Chondrocyte (in vitro differentiated cells): ENCODE measurements at regions not wholly inside any gene's neighbourhood (a gene's known extent, or its start where the extent isn't known, plus 50 kb on each side); places are given as distances from the start of the nearest gene placed in this dataset.

ENCODE experiments used
- DNase-seq: peaks from one replicate; pipeline ENCODE4 v3.0.0; 2021; ENCODE audit warnings: mixed read lengths, low spot score
- H3K27ac Mint-ChIP-seq: one replicate; pipeline ENCODE4 v1.8.0; 2021; ENCODE audit warnings: mild to moderate bottlenecking, moderate library complexity, mixed read lengths; ENCODE audit not compliant: unreplicated experiment
- H3K27me3 Mint-ChIP-seq: 2 replicates; pipeline ENCODE4 v1.8.0; 2021; ENCODE audit warnings: low read depth, mixed read lengths
- H3K36me3 Mint-ChIP-seq: 2 replicates; pipeline ENCODE4 v1.8.0; 2021; ENCODE audit warnings: low read depth, mixed read lengths
- H3K4me1 Mint-ChIP-seq: 2 replicates; pipeline ENCODE4 v1.8.0; 2021; ENCODE audit warnings: low read depth, mild to moderate bottlenecking, mixed read lengths
- H3K4me3 Mint-ChIP-seq: one replicate; pipeline ENCODE4 v1.8.0; 2021; ENCODE audit warnings: mild to moderate bottlenecking, moderate library complexity, mixed read lengths; ENCODE audit not compliant: unreplicated experiment
- H3K9me3 Mint-ChIP-seq: 2 replicates; pipeline ENCODE4 v1.8.0; 2021; ENCODE audit warnings: low read depth, mixed read lengths
- CTCF ChIP-seq: fragments of 200-600 bp; sonication (generic); IDR thresholded peaks from 2 replicates; pipeline ENCODE4 v1.5.0; 2021; ENCODE audit warnings: antibody characterized with exemption, mild to moderate bottlenecking, moderate library complexity

GRCh38 chr5:36355516-36355915 lies 53.8 kb upstream of the RANBP3L start:
- no peak for DNase-seq
- Mint-ChIP-seq H3K9me3 (no peaks in the 10 kb centered on the region), H3K27ac (no peak overlapping the region), H3K4me1 (peaks cover 28% of the 10 kb centered on the region), H3K36me3 (no peaks in the 10 kb centered on the region), H3K27me3 (peaks cover 11% of the 10 kb centered on the region), H3K4me3 (no peak overlapping the region)
- TF ChIP-seq CTCF = no peak

- H3K4me3 Mint-ChIP-seq = no peak overlapping the region
Measured at GRCh38 chr5:36356915-36357314, 55.2 kb upstream of the RANBP3L start.

GRCh38 chr5:36357391-36357975 lies 55.8 kb upstream of the RANBP3L start:
- no peak for DNase-seq
- Mint-ChIP-seq H3K4me1 (peaks cover 32% of the 10 kb centered on the region), H3K4me3 (no peak overlapping the region), H3K27ac (peak overlapping the region; percentile 62), H3K36me3 (no peaks in the 10 kb centered on the region), H3K27me3 (peaks cover 6% of the 10 kb centered on the region), H3K9me3 (peaks cover 5% of the 10 kb centered on the region)
- TF ChIP-seq CTCF = no peak

More at GRCh38 chr5:36356915-36357314, 55.2 kb upstream of the RANBP3L start:
- Mint-ChIP-seq H3K27me3 (peaks cover 8% of the 10 kb centered on the region), H3K9me3 (peaks cover under 1% of the 10 kb centered on the region), H3K4me1 (peaks cover 32% of the 10 kb centered on the region), H3K36me3 (no peaks in the 10 kb centered on the region), H3K27ac (peak overlapping the region; percentile 62)
- no peak for DNase-seq
- TF ChIP-seq CTCF = no peak

GRCh38 chr5:36359267-36359666 lies 57.6 kb upstream of the RANBP3L start:
- H3K9me3 Mint-ChIP-seq = peaks cover 9% of the 10 kb centered on the region
- no peak overlapping the region for H3K27ac Mint-ChIP-seq
- no peak for DNase-seq
- no peak for TF ChIP-seq CTCF
- no peaks in the 10 kb centered on the region for H3K27me3 Mint-ChIP-seq
- H3K36me3 Mint-ChIP-seq = no peaks in the 10 kb centered on the region
- H3K4me3 Mint-ChIP-seq = no peak overlapping the region
- H3K4me1 Mint-ChIP-seq = peaks cover 46% of the 10 kb centered on the region

- H3K36me3 Mint-ChIP-seq = no peaks in the 10 kb centered on the region
- no peak for TF ChIP-seq CTCF
- H3K27me3 Mint-ChIP-seq = no peaks in the 10 kb centered on the region
- DNase-seq = no peak
- H3K4me3 Mint-ChIP-seq = no peak overlapping the region
- H3K9me3 Mint-ChIP-seq = peaks cover 9% of the 10 kb centered on the region
- H3K27ac Mint-ChIP-seq = no peak overlapping the region
- peaks cover 48% of the 10 kb centered on the region for H3K4me1 Mint-ChIP-seq
Measured at GRCh38 chr5:36360307-36360706, 58.6 kb upstream of the RANBP3L start.
